Natural killer cell (primary cell): ENCODE measurements at regions not wholly inside any gene's neighbourhood (a gene's known extent, or its start where the extent isn't known, plus 50 kb on each side); places are given as distances from the start of the nearest gene placed in this dataset.

Experiments
- ATAC-seq, 3 donors: fragments of 150-1000 bp in 2 of 3; fragments of 200-7000 bp in 1 of 3; cut with Tn5 transposase; 1 replicate in 1 of 3; 2 replicates in 2 of 3; pipeline ENCODE4 v1.10.0; 2021; ENCODE audit warnings: mild to moderate bottlenecking in 2 of 3, moderate library complexity in 2 of 3
- DNase-seq, 2 donors: peaks; one replicate each; pipeline versions ENCODE4 v3.0.0 to v3.0.0-alpha.2; 2013 to 2021; ENCODE audit warnings: mixed read lengths in 1 of 2
- H3K27ac ChIP-seq: one replicate; pipeline ENCODE4 v1.5.1; 2013; ENCODE audit warnings: mild to moderate bottlenecking, low read length
- H3K27me3 ChIP-seq: one replicate; pipeline ENCODE4 v1.6.1; 2013; ENCODE audit warnings: low read length; ENCODE audit not compliant: control insufficient read depth, insufficient read depth
- H3K36me3 ChIP-seq: one replicate; pipeline ENCODE4 v1.6.1; 2013; ENCODE audit warnings: low read length; ENCODE audit not compliant: control insufficient read depth, insufficient read depth
- H3K4me1 ChIP-seq: one replicate; pipeline ENCODE4 v1.6.1; 2013; ENCODE audit warnings: low read length; ENCODE audit not compliant: control insufficient read depth, insufficient read depth
- H3K4me3 ChIP-seq: one replicate; pipeline ENCODE4 v1.5.1; 2013; ENCODE audit warnings: low read length
- H3K9me3 ChIP-seq: one replicate; pipeline ENCODE4 v1.6.1; 2013; ENCODE audit warnings: low read length; ENCODE audit not compliant: control insufficient read depth, insufficient read depth
- H3K27ac Mint-ChIP-seq, 2 donors: one replicate each; pipeline ENCODE4 v1.8.0; 2022; ENCODE audit warnings: mild to moderate bottlenecking in 2 of 2, mixed read lengths in 2 of 2, moderate library complexity in 1 of 2
- H3K27me3 Mint-ChIP-seq, 2 donors: one replicate each; pipeline ENCODE4 v1.8.0; 2022; ENCODE audit warnings: low read depth in 2 of 2, mixed read lengths in 2 of 2
- H3K36me3 Mint-ChIP-seq: one replicate; pipeline ENCODE4 v1.8.0; 2022; ENCODE audit warnings: mixed read lengths
- H3K4me1 Mint-ChIP-seq, 2 donors: one replicate each; pipeline ENCODE4 v1.8.0; 2022; ENCODE audit warnings: mixed read lengths in 2 of 2
- H3K4me3 Mint-ChIP-seq: one replicate; pipeline ENCODE4 v1.8.0; 2022; ENCODE audit warnings: mild to moderate bottlenecking, moderate library complexity, mixed read lengths
- H3K9me3 Mint-ChIP-seq, 2 donors: one replicate each; pipeline ENCODE4 v1.8.0; 2022; ENCODE audit warnings: mixed read lengths in 2 of 2
- WGBS: methylation state at CpG from one replicate; pipeline ENCODE4 v1.1.7; 2013; ENCODE audit warnings: missing lambda C conversion rate; ENCODE audit not compliant: insufficient coverage; 5-methylcytosine and 5-hydroxymethylcytosine counted together
- intact Hi-C: fragments of 100-400 bp; cut with micrococcal nuclease; formaldehyde crosslinking; loops from one replicate; pipeline ENCODE4 v1.14.2; 2022
- TF ChIP-seq, protein P1 (sequence below): fragments of 200-600 bp; IDR thresholded peaks from one replicate; pipeline ENCODE4 v1.8.0; 2022; ENCODE audit warnings: antibody characterized with exemption

DNA sequence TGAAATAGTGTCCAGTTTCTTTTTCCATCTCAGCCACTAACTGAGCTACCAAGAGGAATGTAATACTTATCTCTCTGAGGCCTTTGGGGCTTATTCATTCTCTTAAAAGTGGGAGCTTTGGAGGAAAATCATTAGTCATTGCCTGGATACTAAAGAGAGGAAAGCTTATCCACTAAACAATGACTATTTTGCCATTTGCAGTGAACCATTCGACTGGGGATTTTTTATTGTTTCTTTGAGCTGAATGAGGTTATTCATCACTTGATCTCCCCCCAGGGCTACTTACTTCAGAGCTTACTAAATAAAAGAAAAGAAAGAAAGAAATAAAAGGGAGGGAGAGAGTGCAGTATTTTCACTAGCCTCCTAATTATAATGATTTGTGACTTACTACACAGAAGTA is 1329.5 kb upstream of the TENM3 start:
- intact Hi-C loops: no loop called here
- Histone ChIP-seq H3K36me3 (no peaks in the 10 kb centered on the region), H3K27ac (no peak overlapping the region), H3K27me3 (no peaks in the 10 kb centered on the region), H3K9me3 (peaks cover 3% of the 10 kb centered on the region), H3K4me3 (no peak overlapping the region), H3K4me1 (no peaks in the 10 kb centered on the region)
- no peak overlapping the region for H3K27ac Mint-ChIP-seq
- TF ChIP-seq, protein P1, sequence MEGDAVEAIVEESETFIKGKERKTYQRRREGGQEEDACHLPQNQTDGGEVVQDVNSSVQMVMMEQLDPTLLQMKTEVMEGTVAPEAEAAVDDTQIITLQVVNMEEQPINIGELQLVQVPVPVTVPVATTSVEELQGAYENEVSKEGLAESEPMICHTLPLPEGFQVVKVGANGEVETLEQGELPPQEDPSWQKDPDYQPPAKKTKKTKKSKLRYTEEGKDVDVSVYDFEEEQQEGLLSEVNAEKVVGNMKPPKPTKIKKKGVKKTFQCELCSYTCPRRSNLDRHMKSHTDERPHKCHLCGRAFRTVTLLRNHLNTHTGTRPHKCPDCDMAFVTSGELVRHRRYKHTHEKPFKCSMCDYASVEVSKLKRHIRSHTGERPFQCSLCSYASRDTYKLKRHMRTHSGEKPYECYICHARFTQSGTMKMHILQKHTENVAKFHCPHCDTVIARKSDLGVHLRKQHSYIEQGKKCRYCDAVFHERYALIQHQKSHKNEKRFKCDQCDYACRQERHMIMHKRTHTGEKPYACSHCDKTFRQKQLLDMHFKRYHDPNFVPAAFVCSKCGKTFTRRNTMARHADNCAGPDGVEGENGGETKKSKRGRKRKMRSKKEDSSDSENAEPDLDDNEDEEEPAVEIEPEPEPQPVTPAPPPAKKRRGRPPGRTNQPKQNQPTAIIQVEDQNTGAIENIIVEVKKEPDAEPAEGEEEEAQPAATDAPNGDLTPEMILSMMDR: no peak
- peaks cover 6 to 11% of the 10 kb centered on the region in 2 donors for H3K9me3 Mint-ChIP-seq
- WGBS: no CpG with 5 or more reads among the region's 1 CpG
- no peaks in the 10 kb centered on the region for H3K27me3 Mint-ChIP-seq
- no peaks in the 10 kb centered on the region for H3K4me1 Mint-ChIP-seq
- DNase-seq (no peak), ATAC-seq (no peak)
- no peaks in the 10 kb centered on the region for H3K36me3 Mint-ChIP-seq
- H3K4me3 Mint-ChIP-seq: no peak overlapping the region

DNA sequence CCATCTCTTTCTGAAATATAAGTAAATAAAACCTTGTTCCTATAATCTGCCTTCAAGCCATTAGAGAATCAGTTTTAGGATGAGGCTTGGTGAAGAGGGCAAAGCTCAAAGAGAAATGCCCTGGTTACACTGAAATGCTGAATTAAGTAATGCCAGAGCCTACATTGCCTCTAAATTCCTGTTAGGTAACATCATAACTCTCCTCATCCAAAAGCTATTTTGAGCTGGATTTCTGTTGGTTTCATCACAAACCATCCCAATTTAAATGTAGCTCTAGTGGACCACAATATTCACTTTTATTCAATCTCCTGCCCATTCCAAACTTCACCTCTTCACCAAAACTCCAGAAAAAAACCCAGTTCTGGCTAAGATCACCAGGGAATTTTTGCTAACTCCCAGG is 1319.7 kb upstream of the TENM3 start:
- Mint-ChIP-seq H3K27ac (no peak overlapping the region), H3K36me3 (no peaks in the 10 kb centered on the region), H3K27me3 (no peaks in the 10 kb centered on the region), H3K9me3 (peaks cover 3 to 5% of the 10 kb centered on the region in 2 donors), H3K4me3 (no peak overlapping the region), H3K4me1 (no peaks in the 10 kb centered on the region)
- Histone ChIP-seq H3K27me3 (no peaks in the 10 kb centered on the region), H3K36me3 (no peaks in the 10 kb centered on the region), H3K4me3 (no peak overlapping the region), H3K4me1 (no peaks in the 10 kb centered on the region), H3K27ac (no peak overlapping the region), H3K9me3 (no peaks in the 10 kb centered on the region)
- ATAC-seq: no peak
- intact Hi-C loops: no loop called here
- TF ChIP-seq, protein P1: no peak
- no peak for DNase-seq

DNA sequence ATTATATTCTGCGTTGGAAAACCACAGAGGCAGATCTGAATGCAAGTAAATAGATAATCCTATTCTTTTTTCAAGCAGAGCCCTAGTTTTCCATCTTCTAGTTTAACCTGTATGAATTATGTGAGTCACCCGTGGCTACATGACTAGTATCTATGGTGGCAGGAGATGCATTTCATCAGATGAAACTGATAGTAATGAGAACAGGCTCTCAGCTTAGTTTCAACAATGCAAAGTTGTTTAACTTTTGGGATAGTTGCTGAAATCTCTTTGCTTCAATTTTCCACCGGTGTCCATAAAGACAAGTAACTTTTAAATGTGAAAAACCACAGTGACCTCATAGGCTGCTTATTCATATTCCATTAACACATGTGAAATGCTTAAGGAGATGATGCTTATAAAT is 1317.4 kb upstream of the TENM3 start:
- no peak overlapping the region for H3K4me3 Mint-ChIP-seq
- H3K27me3 ChIP-seq: no peaks in the 10 kb centered on the region
- intact Hi-C loops: no loop called here
- no peaks in the 10 kb centered on the region for H3K36me3 Mint-ChIP-seq
- H3K36me3 ChIP-seq: no peaks in the 10 kb centered on the region
- no peaks in the 10 kb centered on the region for H3K9me3 ChIP-seq
- no peak overlapping the region for H3K27ac ChIP-seq
- no peaks in the 10 kb centered on the region for H3K4me1 ChIP-seq
- no peaks in the 10 kb centered on the region for H3K27me3 Mint-ChIP-seq
- DNase-seq (no peak), ATAC-seq (no peak)
- peaks cover 7% of the 10 kb centered on the region in 2 donors for H3K9me3 Mint-ChIP-seq
- WGBS: 81% methylated on average over 3 of the region's 3 CpGs
- TF ChIP-seq, protein P1: no peak
- H3K4me1 Mint-ChIP-seq: no peaks in the 10 kb centered on the region
- no peak overlapping the region for H3K4me3 ChIP-seq
- H3K27ac Mint-ChIP-seq: no peak overlapping the region

DNA sequence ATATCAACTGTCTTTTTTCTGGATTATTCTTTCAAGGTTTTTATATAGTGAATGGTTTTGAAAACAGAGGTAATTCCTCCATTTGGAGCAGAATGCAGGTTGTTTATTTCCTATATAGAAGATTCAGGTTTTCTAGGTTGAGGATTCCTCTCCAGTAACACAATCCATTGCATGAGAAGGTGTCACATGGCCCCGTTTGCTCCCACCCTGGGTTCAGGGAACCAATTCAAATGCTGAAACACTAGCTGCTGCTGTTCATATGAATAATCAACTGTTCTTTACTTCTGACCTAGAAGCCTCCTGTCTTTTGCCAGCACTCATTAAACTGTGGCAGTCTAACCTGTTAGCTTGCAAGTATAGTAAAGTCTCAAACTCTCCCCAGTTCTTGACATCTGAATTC is 1316.9 kb upstream of the TENM3 start:
- WGBS: 42% methylated on average over 1 of the region's 1 CpG
- Histone ChIP-seq H3K36me3 (no peaks in the 10 kb centered on the region), H3K9me3 (no peaks in the 10 kb centered on the region), H3K4me1 (no peaks in the 10 kb centered on the region), H3K4me3 (no peak overlapping the region), H3K27me3 (no peaks in the 10 kb centered on the region), H3K27ac (no peak overlapping the region)
- Mint-ChIP-seq H3K27ac (no peak overlapping the region), H3K9me3 (peaks cover 4 to 8% of the 10 kb centered on the region in 2 donors), H3K4me3 (no peak overlapping the region), H3K36me3 (no peaks in the 10 kb centered on the region), H3K4me1 (no peaks in the 10 kb centered on the region), H3K27me3 (no peaks in the 10 kb centered on the region)
- TF ChIP-seq, protein P1: no peak
- ATAC-seq (no peak), DNase-seq (no peak)
- intact Hi-C loops: no loop called here
